Colonic mucosa (tissue), 4 donors: ENCODE measurements at regions not wholly inside any gene's neighbourhood (a gene's known extent, or its start where the extent isn't known, plus 50 kb on each side); places are given as distances from the start of the nearest gene placed in this dataset.
A peak's percentile ranks its signal among the peaks of the same experiment; 100 is the strongest.
"Not testable (repeated sequence)": the region's sequence is repeated elsewhere in the genome, so short reads cannot be mapped to it uniquely, and the experiment has no call there.

Source experiments
- DNase-seq: peaks from one replicate; pipeline ENCODE4 v3.0.0-alpha.2; 2020
- H3K27ac ChIP-seq: fragments of 200-600 bp; one replicate; pipeline ENCODE4 v1.8.0; 2021
- H3K27me3 ChIP-seq: fragments of 200-600 bp; one replicate; pipeline ENCODE4 v1.8.0; 2021
- H3K36me3 ChIP-seq: fragments of 200-600 bp; one replicate; pipeline ENCODE4 v1.8.0; 2021
- H3K4me1 ChIP-seq: fragments of 200-600 bp; one replicate; pipeline ENCODE4 v1.8.0; 2021; ENCODE audit warnings: mild to moderate bottlenecking
- H3K4me3 ChIP-seq: fragments of 200-600 bp; one replicate; pipeline ENCODE4 v1.8.0; 2021
- H3K9ac ChIP-seq, 2 donors: one replicate each; pipeline ENCODE4 v1.7.0; 2013; ENCODE audit warnings: control low read depth in 2 of 2, low read depth in 2 of 2, low read length in 2 of 2
- H3K9me3 ChIP-seq: fragments of 200-600 bp; one replicate; pipeline ENCODE4 v1.8.0; 2021
- intact Hi-C: fragments of 100-400 bp; cut with DNase I; formaldehyde crosslinking; loops from one replicate; pipeline ENCODE4 v1.14.1; 2022
- TF ChIP-seq, protein P1 (sequence below): fragments of 200-600 bp; IDR thresholded peaks from one replicate; pipeline ENCODE4 v1.8.0; 2022; ENCODE audit warnings: antibody characterized with exemption, mild to moderate bottlenecking
- donor health status: healthy.
- donor health status: DM: no; HTN: no; CAD: no.
- donor health status: DM: no; HTN: no; CAD: no.

DNA sequence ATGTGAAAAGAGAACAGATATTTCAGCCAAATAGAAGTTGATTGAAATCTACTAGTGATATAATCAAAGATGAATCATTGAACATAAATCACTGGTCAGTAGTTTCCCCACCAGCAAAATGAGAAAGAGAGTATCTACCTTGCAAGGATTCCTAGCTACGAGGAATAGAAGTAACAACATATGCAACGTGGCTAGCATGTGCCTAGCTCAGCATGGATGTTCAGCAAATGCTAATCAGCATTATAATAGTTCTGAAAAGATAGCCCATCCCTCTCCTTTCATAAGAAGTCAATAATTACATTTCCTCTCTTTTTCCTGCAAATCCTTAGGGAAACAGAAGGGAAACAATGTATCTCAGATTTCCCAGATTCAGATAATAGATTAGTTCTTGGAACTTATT, 417.2 kb downstream of the SATB2 start:
- Histone ChIP-seq H3K27me3 (no peaks in the 10 kb centered on the region), H3K4me3 (no peak overlapping the region), H3K9me3 (no peaks in the 10 kb centered on the region), H3K4me1 (no peaks in the 10 kb centered on the region), H3K9ac (no peak overlapping the region), H3K36me3 (no peaks in the 10 kb centered on the region), H3K27ac (no peak overlapping the region)
- DNase-seq, result no peak
- TF ChIP-seq, protein P1, sequence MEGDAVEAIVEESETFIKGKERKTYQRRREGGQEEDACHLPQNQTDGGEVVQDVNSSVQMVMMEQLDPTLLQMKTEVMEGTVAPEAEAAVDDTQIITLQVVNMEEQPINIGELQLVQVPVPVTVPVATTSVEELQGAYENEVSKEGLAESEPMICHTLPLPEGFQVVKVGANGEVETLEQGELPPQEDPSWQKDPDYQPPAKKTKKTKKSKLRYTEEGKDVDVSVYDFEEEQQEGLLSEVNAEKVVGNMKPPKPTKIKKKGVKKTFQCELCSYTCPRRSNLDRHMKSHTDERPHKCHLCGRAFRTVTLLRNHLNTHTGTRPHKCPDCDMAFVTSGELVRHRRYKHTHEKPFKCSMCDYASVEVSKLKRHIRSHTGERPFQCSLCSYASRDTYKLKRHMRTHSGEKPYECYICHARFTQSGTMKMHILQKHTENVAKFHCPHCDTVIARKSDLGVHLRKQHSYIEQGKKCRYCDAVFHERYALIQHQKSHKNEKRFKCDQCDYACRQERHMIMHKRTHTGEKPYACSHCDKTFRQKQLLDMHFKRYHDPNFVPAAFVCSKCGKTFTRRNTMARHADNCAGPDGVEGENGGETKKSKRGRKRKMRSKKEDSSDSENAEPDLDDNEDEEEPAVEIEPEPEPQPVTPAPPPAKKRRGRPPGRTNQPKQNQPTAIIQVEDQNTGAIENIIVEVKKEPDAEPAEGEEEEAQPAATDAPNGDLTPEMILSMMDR, result no peak
- intact Hi-C loops, result no loop called here

DNA sequence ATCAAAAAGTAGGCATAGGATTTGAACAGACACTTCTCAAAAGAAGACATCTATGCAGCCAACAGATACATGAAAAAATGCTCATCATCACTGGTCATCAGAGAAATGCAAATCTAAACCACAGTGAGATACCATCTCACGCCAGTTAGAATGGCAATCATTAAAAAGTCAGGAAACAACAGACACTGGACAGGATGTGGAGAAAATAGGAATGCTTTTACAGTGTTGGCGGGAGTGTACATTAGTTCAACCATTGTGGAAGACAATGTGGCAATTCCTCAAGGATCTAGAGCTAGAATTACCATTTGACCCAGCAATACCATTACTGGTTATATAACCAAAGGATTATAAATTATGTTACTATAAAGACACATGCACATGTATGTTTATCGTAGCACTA, 424.0 kb downstream of the SATB2 start:
- intact Hi-C loops, H3K9ac ChIP-seq, H3K36me3 ChIP-seq, H3K27me3 ChIP-seq, H3K9me3 ChIP-seq, H3K4me1 ChIP-seq, H3K27ac ChIP-seq, DNase-seq, H3K4me3 ChIP-seq: not testable (repeated sequence)

- TF ChIP-seq, protein P1, result no peak
- Histone ChIP-seq H3K4me3 (no peak overlapping the region), H3K36me3 (no peaks in the 10 kb centered on the region), H3K9me3 (no peaks in the 10 kb centered on the region), H3K27me3 (no peaks in the 10 kb centered on the region), H3K4me1 (no peaks in the 10 kb centered on the region), H3K27ac (no peak overlapping the region), H3K9ac (no peak overlapping the region)
- DNase-seq, result no peak
- intact Hi-C loops, result no loop called here
Measured at GRCh38 chr2:199025146-199025545, 432.6 kb downstream of the SATB2 start.

- DNase-seq, result no peak
- Histone ChIP-seq H3K36me3 (no peaks in the 10 kb centered on the region), H3K27ac (no peak overlapping the region), H3K4me3 (no peak overlapping the region), H3K9me3 (no peaks in the 10 kb centered on the region), H3K4me1 (no peaks in the 10 kb centered on the region), H3K9ac (no peak overlapping the region), H3K27me3 (no peaks in the 10 kb centered on the region)
- TF ChIP-seq, protein P1, result no peak
- intact Hi-C loops, result no loop called here
Measured at GRCh38 chr2:199024224-199024623, 433.5 kb downstream of the SATB2 start.

DNA sequence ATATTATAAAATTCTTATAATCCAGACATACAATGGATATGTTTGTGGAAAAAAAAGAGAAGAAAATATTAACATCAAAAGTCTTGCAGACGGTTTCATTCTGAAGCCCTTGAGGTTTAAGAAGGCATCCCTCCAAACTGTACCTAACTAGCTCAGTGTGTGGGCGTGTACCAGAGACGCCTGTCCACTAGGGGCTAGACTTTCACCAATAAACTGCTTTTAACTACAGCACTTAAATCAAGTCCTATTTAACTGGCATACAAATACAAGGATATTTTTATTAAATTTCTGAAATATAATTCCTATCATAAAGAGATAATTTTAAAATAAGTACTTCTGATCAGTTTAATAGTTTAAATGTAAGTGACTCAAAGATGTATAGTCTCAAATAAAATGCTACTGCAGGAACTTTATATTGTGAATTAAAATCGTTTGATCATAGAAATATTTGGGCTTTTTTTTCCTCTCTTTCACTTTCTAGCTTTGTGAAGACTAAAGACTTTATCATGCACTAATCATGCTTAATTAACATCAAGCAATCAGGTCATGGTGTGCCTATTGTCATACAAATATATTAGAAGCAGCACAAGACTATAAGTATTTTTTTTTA, 437.7 kb downstream of the SATB2 start:
- H3K9ac ChIP-seq, result no peak overlapping the region
- DNase-seq, result peak; percentile 22

DNA sequence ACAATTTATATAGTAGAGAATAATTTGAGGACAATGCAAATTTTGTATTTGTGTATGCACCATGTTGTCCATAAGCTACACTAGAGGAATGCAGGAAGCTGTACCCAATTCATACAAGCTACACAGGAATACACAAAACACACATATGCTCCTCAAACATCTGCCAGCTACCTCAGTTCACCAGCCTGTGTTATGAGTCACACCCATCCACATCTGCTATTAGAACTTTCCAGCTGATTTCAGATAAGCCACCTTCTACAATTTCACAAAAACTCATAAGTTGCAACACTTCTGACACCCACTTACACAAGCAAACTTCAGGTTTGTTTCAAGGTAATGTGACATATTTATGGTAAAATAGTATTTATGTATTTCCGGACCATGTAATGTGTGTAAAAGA, 438.9 kb downstream of the SATB2 start:
- no peak overlapping the region for H3K9ac ChIP-seq
- H3K27me3 ChIP-seq, result no peaks in the 10 kb centered on the region
- H3K27ac ChIP-seq, result no peak overlapping the region
- DNase-seq, result no peak
- H3K36me3 ChIP-seq, result no peaks in the 10 kb centered on the region
- TF ChIP-seq, protein P1, result no peak
- H3K4me1 ChIP-seq, result no peaks in the 10 kb centered on the region
- intact Hi-C loops, result no loop called here
- H3K4me3 ChIP-seq, result no peak overlapping the region
- no peaks in the 10 kb centered on the region for H3K9me3 ChIP-seq

More for the DNA sequence above, 437.7 kb downstream of the SATB2 start:
- TF ChIP-seq, protein P1, result peak; percentile 21
- Histone ChIP-seq H3K4me1 (no peaks in the 10 kb centered on the region), H3K27me3 (no peaks in the 10 kb centered on the region), H3K4me3 (no peak overlapping the region), H3K36me3 (no peaks in the 10 kb centered on the region), H3K9me3 (no peaks in the 10 kb centered on the region), H3K27ac (no peak overlapping the region)
- intact Hi-C loops, result no loop called here
